OCI-LY7 (cell line): ENCODE measurements at regions not wholly inside any gene's neighbourhood (a gene's known extent, or its start where the extent isn't known, plus 50 kb on each side); places are given as distances from the start of the nearest gene placed in this dataset.

Source experiments
- BruUV-seq: library from RNA; stranded (reverse); fragments of 400-500 nt; replicated peaks from 2 replicates; lab custom pipeline; 2021; lab: Mats Ljungman, UMichigan
- CTCF ChIA-PET: fragments of 300-600 bp; sonication (Branson Sonifier 250); formaldehyde crosslinking; loops from one replicate; lab custom pipeline; 2022; ENCODE audit warnings: antibody characterized with exemption; ENCODE audit not compliant: unreplicated experiment; lab: Charles Lee
- POLR2A ChIA-PET: fragments of 300-600 bp; sonication (Branson Sonifier 250); formaldehyde crosslinking; loops from one replicate; lab custom pipeline; 2022; ENCODE audit warnings: antibody characterized with exemption; lab: Charles Lee
- DNase-seq: peaks from one replicate; pipeline ENCODE4 v3.0.0-alpha.2; 2015; ENCODE audit warnings: low spot score
- H2AFZ ChIP-seq: fragments of 200-600 bp; sonication (generic), shearing (Covaris generic); 2 replicates; pipeline ENCODE4 v1.6.1; 2014; ENCODE audit warnings: mild to moderate bottlenecking, antibody characterized with exemption, low read length, moderate library complexity
- H3K27ac ChIP-seq: fragments of 200-600 bp; sonication (generic); 2 replicates; pipeline ENCODE4 v1.5.1; 2014; ENCODE audit warnings: mixed run types, low read depth, mild to moderate bottlenecking, moderate library complexity, low read length, inconsistent platforms; ENCODE audit not compliant: poor library complexity, severe bottlenecking
- H3K36me3 ChIP-seq: fragments of 200-600 bp; sonication (generic); 2 replicates; pipeline ENCODE4 v1.6.1; 2014; ENCODE audit warnings: mild to moderate bottlenecking, antibody characterized with exemption, low read length, moderate library complexity, mixed read lengths; ENCODE audit not compliant: insufficient read depth
- H3K4me1 ChIP-seq: fragments of 200-600 bp; sonication (generic); 2 replicates; pipeline ENCODE4 v1.5.1; 2014; ENCODE audit warnings: mild to moderate bottlenecking, low read length; ENCODE audit not compliant: insufficient read depth, poor library complexity, severe bottlenecking
- H3K4me2 ChIP-seq: fragments of 200-600 bp; sonication (generic); 2 replicates; pipeline ENCODE4 v1.6.1; 2014; ENCODE audit warnings: mild to moderate bottlenecking, low read length
- H3K4me3 ChIP-seq: fragments of 200-600 bp; sonication (generic); 2 replicates; pipeline ENCODE4 v1.5.1; 2014; ENCODE audit warnings: mild to moderate bottlenecking, low read depth, low read length; ENCODE audit not compliant: poor library complexity, severe bottlenecking
- H3K79me2 ChIP-seq: fragments of 200-600 bp; sonication (generic); 2 replicates; pipeline ENCODE4 v1.6.1; 2016; ENCODE audit warnings: low read depth, mild to moderate bottlenecking, low read length, moderate library complexity, mixed read lengths; ENCODE audit not compliant: insufficient read depth
- H3K9me2 ChIP-seq: fragments of 200-600 bp; sonication (generic); 2 replicates; pipeline ENCODE4 v1.6.1; 2016; ENCODE audit warnings: mild to moderate bottlenecking, low read length, mixed read lengths; ENCODE audit not compliant: insufficient read depth
- H3K9me3 ChIP-seq: fragments of 200-600 bp; sonication (generic); 2 replicates; pipeline ENCODE4 v1.6.1; 2014; ENCODE audit warnings: mild to moderate bottlenecking, mixed run types, low read length, mixed read lengths
- H4K20me1 ChIP-seq: fragments of 200-600 bp; sonication (generic); 2 replicates; pipeline ENCODE4 v1.6.1; 2014; ENCODE audit warnings: mild to moderate bottlenecking, antibody characterized with exemption, low read length, moderate library complexity, mixed read lengths; ENCODE audit not compliant: insufficient read depth
- EZH2phosphoT487 ChIP-seq: fragments of 200-600 bp; sonication (generic); IDR thresholded peaks from 2 replicates; pipeline ENCODE4 v1.6.1; 2018; ENCODE audit warnings: low read depth, borderline replicate concordance, mild to moderate bottlenecking, mixed run types, antibody characterized with exemption, low read length, moderate library complexity, mixed read lengths
- intact Hi-C: fragments of 100-400 bp; cut with micrococcal nuclease; formaldehyde crosslinking; loops from one replicate; pipeline ENCODE4 v1.10.0; 2022; ENCODE audit not compliant: unreplicated experiment
- TF ChIP-seq, protein P1 (sequence below): fragments of 200-600 bp; sonication (generic); conservative IDR thresholded peaks from 2 replicates; pipeline ENCODE4 v1.5.1; 2014; ENCODE audit warnings: mild to moderate bottlenecking, antibody characterized with exemption, low read length, moderate library complexity, mixed read lengths

DNA sequence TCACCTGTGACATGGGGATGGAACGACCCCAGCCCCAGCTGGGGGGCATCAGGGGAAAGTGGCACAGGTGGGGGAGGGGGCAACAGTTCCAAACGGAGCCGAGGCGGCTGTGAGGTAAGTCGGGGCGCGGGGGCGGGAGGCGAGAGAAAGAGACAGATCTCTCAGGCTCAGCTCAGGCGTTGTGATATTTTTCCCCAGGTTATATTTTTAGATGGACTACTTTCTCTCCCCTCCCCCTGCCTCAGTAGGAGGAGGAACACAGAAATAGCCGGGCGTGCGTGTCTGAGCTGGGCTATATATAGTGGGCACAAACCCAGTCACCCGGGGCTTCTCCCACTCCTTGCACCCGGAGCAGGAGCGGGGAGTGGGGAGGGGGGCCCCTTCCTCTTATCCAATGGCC is 91.0 kb upstream of the LINGO1 start:
- H3K4me1 ChIP-seq: no peaks in the 10 kb centered on the region
- TF ChIP-seq, protein P1, sequence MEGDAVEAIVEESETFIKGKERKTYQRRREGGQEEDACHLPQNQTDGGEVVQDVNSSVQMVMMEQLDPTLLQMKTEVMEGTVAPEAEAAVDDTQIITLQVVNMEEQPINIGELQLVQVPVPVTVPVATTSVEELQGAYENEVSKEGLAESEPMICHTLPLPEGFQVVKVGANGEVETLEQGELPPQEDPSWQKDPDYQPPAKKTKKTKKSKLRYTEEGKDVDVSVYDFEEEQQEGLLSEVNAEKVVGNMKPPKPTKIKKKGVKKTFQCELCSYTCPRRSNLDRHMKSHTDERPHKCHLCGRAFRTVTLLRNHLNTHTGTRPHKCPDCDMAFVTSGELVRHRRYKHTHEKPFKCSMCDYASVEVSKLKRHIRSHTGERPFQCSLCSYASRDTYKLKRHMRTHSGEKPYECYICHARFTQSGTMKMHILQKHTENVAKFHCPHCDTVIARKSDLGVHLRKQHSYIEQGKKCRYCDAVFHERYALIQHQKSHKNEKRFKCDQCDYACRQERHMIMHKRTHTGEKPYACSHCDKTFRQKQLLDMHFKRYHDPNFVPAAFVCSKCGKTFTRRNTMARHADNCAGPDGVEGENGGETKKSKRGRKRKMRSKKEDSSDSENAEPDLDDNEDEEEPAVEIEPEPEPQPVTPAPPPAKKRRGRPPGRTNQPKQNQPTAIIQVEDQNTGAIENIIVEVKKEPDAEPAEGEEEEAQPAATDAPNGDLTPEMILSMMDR: no peak
- no peak for TF ChIP-seq EZH2phosphoT487
- no peaks in the 10 kb centered on the region for H3K9me2 ChIP-seq
- H3K9me3 ChIP-seq: no peaks in the 10 kb centered on the region
- no peak overlapping the region for H3K4me2 ChIP-seq
- ChIA-PET POLR2A (no interaction called here), CTCF (no interaction called here)
- intact Hi-C loops: no loop called here
- H3K4me3 ChIP-seq: no peak overlapping the region
- H3K27ac ChIP-seq: no peak overlapping the region
- H3K79me2 ChIP-seq: no peaks in the 10 kb centered on the region
- H2AFZ ChIP-seq: no peak overlapping the region
- no peaks in the 10 kb centered on the region for H3K36me3 ChIP-seq
- no peak for DNase-seq
- no TSS peak for BruUV-seq
- no peaks in the 10 kb centered on the region for H4K20me1 ChIP-seq

DNA sequence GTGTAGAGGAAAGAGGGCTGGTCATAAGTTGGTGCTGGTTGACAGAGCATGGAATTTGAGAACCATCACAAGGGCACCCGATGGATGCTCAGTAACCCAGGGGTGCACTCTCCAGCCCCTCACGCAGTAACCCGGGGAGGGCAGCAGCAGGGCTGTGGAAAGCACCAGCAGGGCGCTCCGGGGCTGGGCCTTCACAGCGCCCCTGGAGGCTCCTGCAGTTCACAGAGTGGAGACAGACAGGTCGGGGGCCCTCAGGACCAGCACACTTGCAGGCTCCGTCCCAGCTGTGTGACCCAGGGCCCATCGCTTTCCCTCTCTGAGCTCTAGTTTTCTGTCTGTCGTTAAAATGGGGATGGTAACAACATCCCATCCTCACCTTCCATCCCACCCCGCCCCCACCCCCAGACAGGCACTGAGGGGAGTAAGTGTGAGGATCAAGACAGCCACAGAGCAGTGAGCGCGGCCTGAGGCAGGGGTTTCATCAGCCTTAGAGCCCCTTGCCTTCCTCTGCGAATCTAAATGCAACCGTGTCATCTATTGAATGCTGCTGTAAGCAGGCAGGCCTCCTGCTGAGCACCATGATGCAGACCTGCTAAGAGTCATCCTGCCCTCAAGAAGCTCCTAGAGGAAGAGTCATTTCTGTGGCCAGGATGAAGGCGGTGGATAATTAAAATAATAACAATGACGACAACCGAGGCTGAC is 90.2 kb upstream of the LINGO1 start:
- no peaks in the 10 kb centered on the region for H4K20me1 ChIP-seq
- H3K4me2 ChIP-seq: no peak overlapping the region
- TF ChIP-seq, protein P1: no peak
- TF ChIP-seq EZH2phosphoT487: no peak
- H3K79me2 ChIP-seq: no peaks in the 10 kb centered on the region
- H3K9me2 ChIP-seq: no peaks in the 10 kb centered on the region
- H3K4me1 ChIP-seq: no peaks in the 10 kb centered on the region
- H3K4me3 ChIP-seq: no peak overlapping the region
- no peaks in the 10 kb centered on the region for H3K36me3 ChIP-seq
- no peak overlapping the region for H3K27ac ChIP-seq
- H2AFZ ChIP-seq: no peak overlapping the region
- ChIA-PET POLR2A (no interaction called here), CTCF (no interaction called here)
- H3K9me3 ChIP-seq: no peaks in the 10 kb centered on the region
- intact Hi-C loops: no loop called here
- DNase-seq: no peak
- BruUV-seq: no TSS peak

DNA sequence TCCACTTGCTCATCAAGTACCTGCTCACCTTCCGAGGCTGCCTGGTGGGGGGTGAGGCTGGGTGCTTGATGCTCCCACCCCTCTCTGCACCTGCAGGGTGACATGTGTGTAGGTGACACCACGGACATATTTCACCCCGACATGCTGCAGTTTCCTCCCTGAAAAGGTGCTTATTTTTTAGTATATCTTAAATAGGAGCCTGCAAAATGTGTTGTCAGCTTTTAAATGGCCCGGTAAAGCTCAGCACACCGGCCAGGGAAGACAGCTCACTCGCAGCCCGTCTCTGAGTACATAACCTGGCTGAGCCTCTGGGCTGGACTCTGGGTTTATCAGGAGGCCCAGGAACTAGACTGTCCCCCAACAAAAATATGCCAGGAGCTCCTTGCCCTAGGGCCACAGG is 89.3 kb upstream of the LINGO1 start:
- CTCF ChIA-PET: no interaction called here
- Histone ChIP-seq H3K4me3 (no peak overlapping the region), H3K36me3 (no peaks in the 10 kb centered on the region), H3K4me1 (no peaks in the 10 kb centered on the region), H3K9me2 (no peaks in the 10 kb centered on the region), H2AFZ (no peak overlapping the region), H3K4me2 (no peak overlapping the region), H3K79me2 (no peaks in the 10 kb centered on the region), H3K9me3 (no peaks in the 10 kb centered on the region), H4K20me1 (no peaks in the 10 kb centered on the region), H3K27ac (no peak overlapping the region)
- no peak for DNase-seq
- POLR2A ChIA-PET: no interaction called here
- intact Hi-C loops: no loop called here
- no peak for TF ChIP-seq EZH2phosphoT487
- TF ChIP-seq, protein P1: no peak
- no TSS peak for BruUV-seq
